ENCODE measurements at regions not wholly inside any gene's neighbourhood (a gene's known extent, or its start where the extent isn't known, plus 50 kb on each side); places are given as distances from the start of the nearest gene placed in this dataset.
A peak's percentile ranks its signal among the peaks of the same experiment; 100 is the strongest.

GRCh38 chr7:142533920-142534319 lies 215.4 kb upstream of the PRSS1 start:
- no peak overlapping the region for H3K4me3 ChIP-seq (replicated peaks; ENCODE audit: insufficient read depth, low read length)
- TF ChIP-seq GABPA (IDR thresholded peaks at IDR 0.05; ENCODE audit: low read depth), result no peak
- TF ChIP-seq REST (IDR thresholded peaks at IDR 0.05; ENCODE audit: insufficient replicate concordance, low read depth), result no peak
- no peak for TF ChIP-seq SPI1 (IDR thresholded peaks at IDR 0.05; ENCODE audit: borderline replicate concordance, low read depth)
- no peak for TF ChIP-seq CTCF (IDR thresholded peaks at IDR 0.05; ENCODE audit: insufficient read depth, low read length)
- no peak for TF ChIP-seq POLR2AphosphoS5 (IDR thresholded peaks at IDR 0.05; ENCODE audit: low read depth)
- H3K27ac ChIP-seq (replicated peaks), result no peak overlapping the region
- H3K27me3 ChIP-seq (ENCODE audit: insufficient read depth, poor library complexity, severe bottlenecking), result no peaks in the 10 kb centered on the region
- DNase-seq (ENCODE audit: low read depth in 1 of 2, low spot score in 1 of 2), result no peak

- peak in 1 of 2 experiments; percentile 13 for DNase-seq (ENCODE audit: low read depth in 1 of 2, low spot score in 1 of 2)
- Histone ChIP-seq H3K27me3 (ENCODE audit: insufficient read depth, poor library complexity, severe bottlenecking) (no peaks in the 10 kb centered on the region), H3K4me3 (replicated peaks; ENCODE audit: insufficient read depth, low read length) (no peak overlapping the region), H3K27ac (replicated peaks) (no peak overlapping the region)
- TF ChIP-seq CTCF (IDR thresholded peaks at IDR 0.05; ENCODE audit: insufficient read depth, low read length), result no peak
- no peak for TF ChIP-seq GABPA (IDR thresholded peaks at IDR 0.05; ENCODE audit: low read depth)
- TF ChIP-seq REST (IDR thresholded peaks at IDR 0.05; ENCODE audit: insufficient replicate concordance, low read depth), result no peak
- TF ChIP-seq POLR2AphosphoS5 (IDR thresholded peaks at IDR 0.05; ENCODE audit: low read depth), result no peak
- TF ChIP-seq SPI1 (IDR thresholded peaks at IDR 0.05; ENCODE audit: borderline replicate concordance, low read depth), result no peak
Measured at GRCh38 chr7:142529591-142529990, 219.7 kb upstream of the PRSS1 start.

DNA sequence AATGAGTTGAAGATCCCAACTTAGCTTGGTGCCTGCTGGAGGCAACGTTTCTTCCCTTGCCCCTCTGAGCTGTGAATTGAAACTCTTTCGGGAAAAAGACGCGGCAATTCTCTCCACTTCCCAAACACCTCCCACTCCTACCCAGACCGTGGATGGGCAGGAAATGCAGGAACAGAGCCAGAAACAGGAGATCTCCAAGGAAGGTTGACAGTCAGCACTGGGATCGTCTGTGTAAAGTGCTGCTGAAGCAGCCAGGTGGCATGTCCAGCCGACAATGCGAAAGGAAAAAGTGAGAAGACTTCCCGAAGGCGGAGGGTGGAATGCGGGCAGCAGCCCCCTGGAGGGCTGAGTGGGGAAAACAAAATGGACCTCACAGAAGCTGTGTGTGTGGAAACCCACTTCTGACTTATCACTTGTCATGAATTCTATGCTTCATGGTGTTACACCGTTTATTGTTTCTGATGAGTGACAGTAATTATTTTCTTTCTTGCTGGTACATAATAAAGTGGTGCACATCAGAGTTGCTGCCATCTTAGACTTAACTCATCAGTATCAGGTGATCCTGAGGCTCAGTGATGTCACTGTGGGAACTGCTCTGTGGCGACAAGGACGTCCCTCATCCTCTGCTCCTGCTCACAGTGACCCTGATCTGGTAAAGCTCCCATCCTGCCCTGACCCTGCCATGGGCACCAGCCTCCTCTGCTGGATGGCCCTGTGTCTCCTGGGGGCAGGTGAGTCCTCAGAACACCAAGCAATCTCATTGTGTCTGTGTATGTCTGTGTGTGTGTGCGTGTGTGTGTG lies 220.5 kb upstream of the PRSS1 start:
- Histone ChIP-seq H3K27me3 (ENCODE audit: insufficient read depth, poor library complexity, severe bottlenecking) (no peaks in the 10 kb centered on the region), H3K27ac (replicated peaks) (no peak overlapping the region), H3K4me3 (replicated peaks; ENCODE audit: insufficient read depth, low read length) (no peak overlapping the region)
- TF ChIP-seq SPI1 (IDR thresholded peaks at IDR 0.05; ENCODE audit: borderline replicate concordance, low read depth), result no peak
- no peak for DNase-seq (ENCODE audit: low read depth in 1 of 2, low spot score in 1 of 2)

- Histone ChIP-seq H3K27me3 (ENCODE audit: insufficient read depth, poor library complexity, severe bottlenecking) (no peaks in the 10 kb centered on the region), H3K27ac (replicated peaks) (no peak overlapping the region), H3K4me3 (replicated peaks; ENCODE audit: insufficient read depth, low read length) (no peak overlapping the region)
- no peak for DNase-seq (ENCODE audit: low read depth in 1 of 2, low spot score in 1 of 2)
- no peak for TF ChIP-seq REST (IDR thresholded peaks at IDR 0.05; ENCODE audit: insufficient replicate concordance, low read depth)
- TF ChIP-seq POLR2AphosphoS5 (IDR thresholded peaks at IDR 0.05; ENCODE audit: low read depth), result no peak
- TF ChIP-seq CTCF (IDR thresholded peaks at IDR 0.05; ENCODE audit: insufficient read depth, low read length), result no peak
- no peak for TF ChIP-seq GABPA (IDR thresholded peaks at IDR 0.05; ENCODE audit: low read depth)
- TF ChIP-seq SPI1 (IDR thresholded peaks at IDR 0.05; ENCODE audit: borderline replicate concordance, low read depth), result no peak
Measured at GRCh38 chr7:142523821-142524460, 225.3 kb upstream of the PRSS1 start.
